ENCODE measurements at regions not wholly inside any gene's neighbourhood (a gene's known extent, or its start where the extent isn't known, plus 50 kb on each side); places are given as distances from the start of the nearest gene placed in this dataset.
A peak's percentile ranks its signal among the peaks of the same experiment; 100 is the strongest.

DNA sequence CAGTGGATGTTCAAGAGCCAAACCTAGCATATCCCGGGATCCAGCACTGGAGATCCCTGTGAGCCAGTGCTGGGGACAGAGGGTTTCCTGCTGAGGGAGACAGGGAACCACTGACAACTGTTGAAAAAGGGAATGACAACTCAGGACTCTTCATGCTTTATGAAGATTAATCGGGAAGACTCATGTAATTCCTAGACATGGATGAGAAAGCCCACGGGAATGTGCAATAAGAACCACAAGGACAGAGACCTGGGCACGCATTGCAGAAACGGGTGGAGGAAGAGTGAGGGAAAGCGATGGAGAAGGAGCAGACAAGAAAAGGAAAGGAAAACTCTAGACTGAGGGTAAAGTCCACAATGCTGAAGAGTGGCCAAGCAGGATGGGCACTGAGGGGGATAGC lies 296.0 kb downstream of the PCNX1 start:
- no peak for DNase-seq

GRCh38 chr14:71204231-71204630 lies 297.0 kb downstream of the PCNX1 start:
- DNase-seq, result no peak

DNA sequence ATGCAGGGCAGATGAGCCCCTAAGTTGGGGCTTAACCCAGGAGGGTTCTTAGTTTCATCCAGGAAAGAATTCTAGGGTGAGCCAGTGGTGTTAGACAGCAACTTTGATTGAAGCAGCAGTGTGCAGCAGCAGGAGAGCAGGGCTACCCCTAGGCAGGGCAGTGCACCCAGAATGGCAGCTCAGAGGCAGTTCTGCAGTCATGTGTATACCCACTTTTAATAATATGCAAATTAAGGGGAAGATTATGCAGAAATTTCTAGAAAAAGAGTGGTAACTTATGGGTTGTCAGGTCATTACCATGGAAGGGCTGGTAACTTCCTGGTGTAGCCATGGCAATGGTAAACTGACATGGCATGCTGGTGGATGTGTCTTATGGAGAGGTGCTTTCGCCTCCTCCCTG lies 297.5 kb downstream of the PCNX1 start:
- no peak for DNase-seq

DNA sequence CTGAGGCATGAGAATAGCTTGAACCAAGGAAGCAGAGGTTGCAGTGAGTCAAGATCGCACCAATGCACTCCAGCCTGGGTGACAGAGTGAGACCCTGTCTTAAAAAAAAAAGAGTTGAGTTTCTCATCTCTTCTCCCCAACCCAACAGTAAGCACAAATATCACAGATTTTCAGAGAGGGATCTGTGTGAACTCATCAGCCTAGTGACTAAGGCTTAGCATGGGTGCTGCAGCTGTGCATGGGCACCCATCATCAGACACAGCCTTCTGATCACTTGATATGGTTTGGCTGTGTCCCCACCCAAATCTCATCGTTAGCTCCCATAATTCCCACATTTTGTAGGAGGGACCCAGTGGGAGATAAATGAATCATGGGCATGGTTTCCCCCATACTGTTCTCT lies 298.9 kb downstream of the PCNX1 start:
- no peak for DNase-seq

DNA sequence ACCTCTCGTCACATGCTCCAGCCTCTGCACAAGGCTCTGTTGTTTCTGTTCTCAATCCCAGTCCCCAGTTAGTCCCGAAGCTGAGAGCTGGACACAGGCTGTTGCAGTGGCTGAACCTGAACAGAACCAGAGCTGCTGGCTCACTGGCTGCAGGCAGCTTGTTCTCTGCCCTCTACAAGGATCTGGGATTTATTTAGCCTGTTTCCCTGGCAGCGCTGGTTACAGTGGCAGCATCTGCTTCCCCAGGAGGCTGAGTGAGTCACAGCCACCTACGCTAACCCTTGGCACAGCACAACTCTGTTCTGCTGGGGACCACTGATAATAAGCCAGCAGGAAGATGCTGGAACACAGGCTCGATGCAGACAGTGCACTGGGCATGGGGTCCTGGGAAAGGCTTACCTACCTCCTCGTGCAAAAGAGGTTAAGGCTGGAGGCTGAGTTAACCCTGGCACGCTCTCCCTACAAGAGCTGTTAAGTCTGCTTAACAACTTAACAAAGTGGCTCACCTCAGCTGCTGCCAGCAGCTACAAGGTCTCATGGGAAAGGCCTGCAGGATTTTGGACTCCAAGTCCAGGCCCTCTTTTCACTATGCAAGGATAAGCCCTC lies 299.6 kb downstream of the PCNX1 start:
- peak in 1 of 2 experiments; percentile 19 for DNase-seq

- no peak for DNase-seq
Measured at GRCh38 chr14:71208702-71209357, 301.6 kb downstream of the PCNX1 start.

DNA sequence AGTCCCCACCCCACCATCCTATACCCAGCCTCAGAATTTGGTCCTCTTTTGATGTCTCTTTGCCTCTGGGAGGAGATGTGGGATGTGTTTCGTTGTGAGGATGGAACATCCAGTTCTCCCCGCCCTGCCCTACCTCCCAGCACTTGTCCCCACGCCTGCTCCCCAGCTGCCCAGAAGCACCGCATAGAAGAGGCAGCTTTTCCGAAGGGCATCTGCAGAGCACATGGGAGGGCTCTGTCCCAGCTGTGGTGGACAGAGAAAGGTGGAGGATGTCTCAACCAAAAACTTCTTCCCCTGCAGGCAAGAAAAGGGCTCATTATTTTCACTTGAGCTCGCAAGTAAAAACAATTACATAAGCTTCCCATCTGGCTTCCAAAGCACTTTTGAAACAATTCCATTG lies 302.6 kb downstream of the PCNX1 start:
- no peak for DNase-seq

- DNase-seq, result no peak
Measured at GRCh38 chr14:71212093-71212492, 304.8 kb downstream of the PCNX1 start.

- DNase-seq, result no peak
Measured at GRCh38 chr14:71212683-71213107, 305.4 kb downstream of the PCNX1 start.

DNA sequence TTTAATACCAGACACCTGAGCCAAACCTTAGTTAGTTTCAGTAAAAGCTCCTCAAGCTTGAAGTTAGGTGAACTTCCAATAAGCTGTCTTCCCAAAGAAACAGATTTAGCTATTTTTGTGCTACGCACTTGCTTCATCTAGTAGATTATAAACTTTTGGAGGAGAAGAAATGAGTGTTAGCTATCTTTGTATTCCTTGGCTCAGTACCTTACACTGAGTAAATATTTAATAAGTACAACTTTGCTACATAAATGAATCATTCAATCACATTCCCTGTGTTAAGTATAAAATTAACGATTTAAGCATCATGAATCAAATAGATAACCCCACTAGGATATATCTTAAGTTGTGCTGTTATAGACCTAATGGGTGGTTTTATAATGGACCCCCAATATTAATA lies 307.0 kb downstream of the PCNX1 start:
- no peak for DNase-seq

- no peak for DNase-seq
Measured at GRCh38 chr14:71220462-71220861, 313.2 kb downstream of the PCNX1 start.

DNA sequence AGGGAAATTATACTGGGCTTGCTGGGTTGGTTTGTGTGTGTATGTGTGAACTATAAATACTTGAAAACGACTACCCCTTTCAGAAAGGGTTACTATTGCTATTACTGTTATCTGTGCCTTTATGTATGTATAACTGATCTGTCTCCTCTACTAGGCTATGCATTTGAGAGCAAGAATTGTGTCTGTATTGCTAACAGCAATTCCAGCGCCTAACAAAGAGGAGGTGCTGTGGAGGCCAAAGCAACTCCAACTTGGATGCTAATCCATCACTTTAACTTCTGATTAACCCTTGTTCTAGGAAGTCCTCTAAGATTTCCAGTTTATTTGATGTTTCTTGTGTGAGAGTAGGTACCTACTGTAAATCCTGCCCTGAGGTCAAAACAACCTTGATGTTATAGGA lies 313.9 kb downstream of the PCNX1 start:
- DNase-seq, result no peak

- no peak for DNase-seq
Measured at GRCh38 chr14:71225113-71225512, 317.9 kb downstream of the PCNX1 start.

GRCh38 chr14:71228711-71229110 lies 321.5 kb downstream of the PCNX1 start:
- DNase-seq, result no peak

DNA sequence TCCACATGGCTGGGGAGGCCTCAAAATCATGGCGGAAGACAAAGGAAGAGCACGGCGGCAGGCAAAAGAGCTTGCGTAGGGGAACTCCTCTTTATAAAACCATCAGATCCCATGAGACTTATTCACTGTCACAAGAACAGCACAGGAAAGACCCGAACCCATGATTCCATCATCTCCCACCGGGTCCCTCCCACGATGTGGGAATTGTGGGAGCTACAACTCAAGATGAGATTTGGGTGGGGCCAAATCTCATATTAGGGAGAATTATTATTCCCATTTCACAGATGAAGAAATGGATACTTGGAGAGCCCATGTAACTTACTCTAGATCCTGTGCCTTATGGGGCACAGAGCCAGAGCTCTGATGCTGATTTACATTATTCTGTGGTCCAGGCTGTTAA lies 322.6 kb downstream of the PCNX1 start:
- DNase-seq, result no peak

- no peak for DNase-seq
Measured at GRCh38 chr14:71230897-71231296, 323.6 kb downstream of the PCNX1 start.

GRCh38 chr14:71231521-71232393 lies 324.5 kb downstream of the PCNX1 start:
- peak; percentile 61 to 67 for DNase-seq

- peak in 1 of 2 experiments; percentile 34 for DNase-seq
Measured at GRCh38 chr14:71232506-71232905, 325.2 kb downstream of the PCNX1 start.

DNA sequence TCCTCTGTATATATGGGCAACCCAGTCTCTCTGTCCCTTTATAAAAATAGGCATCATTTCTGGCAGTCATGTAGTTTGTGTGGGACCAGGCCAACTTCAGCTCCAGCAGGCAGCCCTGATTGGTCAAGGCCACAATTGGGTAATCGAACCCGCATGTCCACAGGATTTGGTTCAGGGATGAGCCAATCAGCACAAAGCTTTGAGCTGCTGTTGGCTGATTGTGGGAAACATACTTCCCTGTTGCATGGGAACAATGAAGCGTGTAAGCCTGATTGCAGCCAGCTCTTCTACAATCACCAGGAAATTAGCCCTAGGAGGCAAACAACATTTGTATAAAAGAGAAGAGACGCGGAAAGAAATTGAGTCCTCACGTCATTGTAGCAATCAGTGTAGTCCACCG lies 328.6 kb downstream of the PCNX1 start:
- no peak for DNase-seq

DNA sequence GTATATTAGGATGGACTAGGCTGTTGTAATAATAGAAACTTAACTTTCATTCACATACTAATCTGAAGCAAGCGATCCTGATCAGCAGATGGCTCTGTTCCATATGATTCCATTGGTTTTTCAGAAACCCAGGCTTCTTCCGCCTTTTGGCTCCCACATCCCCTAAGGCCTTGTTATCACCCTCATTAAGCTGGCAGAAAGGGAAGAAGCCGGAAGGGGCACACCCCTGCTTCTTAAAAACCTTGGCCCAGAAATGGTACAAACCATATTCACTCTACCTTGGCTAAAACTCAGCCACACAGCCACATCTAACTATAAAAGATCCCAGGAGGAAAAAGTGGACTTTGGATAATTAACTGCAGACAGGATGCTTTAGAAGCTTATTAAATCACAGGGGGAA lies 329.2 kb downstream of the PCNX1 start:
- no peak for DNase-seq

DNA sequence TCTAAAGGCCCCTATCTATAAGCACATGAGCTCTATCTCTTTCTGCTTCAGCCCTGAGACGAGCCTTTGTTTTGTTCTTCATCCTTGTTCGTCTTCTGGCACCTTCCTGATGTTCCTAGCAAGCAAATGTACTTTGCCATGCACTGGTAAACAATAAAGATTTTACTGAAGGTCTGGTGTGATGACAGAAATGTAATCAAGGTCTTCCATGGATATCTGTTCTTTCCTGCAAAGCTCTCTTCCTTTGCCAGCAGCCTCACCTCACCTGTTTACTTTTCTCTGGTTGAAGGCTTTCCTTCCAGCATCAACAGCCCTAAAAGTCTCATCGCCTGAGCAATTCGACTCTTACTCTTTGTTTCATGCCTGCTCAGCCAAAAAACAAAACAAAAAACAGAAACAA lies 330.3 kb downstream of the PCNX1 start:
- DNase-seq, result no peak

DNA sequence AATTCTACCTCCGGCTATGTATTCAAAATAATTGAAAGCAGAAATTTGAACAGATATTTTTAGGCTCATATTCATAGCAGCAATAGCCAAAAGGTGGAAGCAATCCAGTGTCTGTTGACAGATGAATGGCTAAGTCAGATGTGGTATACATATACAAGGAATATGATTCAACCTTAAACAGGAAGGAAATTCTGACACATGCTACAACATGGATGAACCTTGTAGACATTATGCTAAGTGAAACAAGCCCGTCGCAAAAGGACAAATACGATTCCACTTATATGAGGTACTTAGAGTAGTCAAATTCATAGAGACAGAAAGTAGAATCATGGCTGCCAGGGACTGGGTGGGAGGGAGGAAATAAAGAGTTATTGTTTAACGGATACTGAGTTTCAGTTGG lies 331.6 kb downstream of the PCNX1 start:
- DNase-seq, result no peak

DNA sequence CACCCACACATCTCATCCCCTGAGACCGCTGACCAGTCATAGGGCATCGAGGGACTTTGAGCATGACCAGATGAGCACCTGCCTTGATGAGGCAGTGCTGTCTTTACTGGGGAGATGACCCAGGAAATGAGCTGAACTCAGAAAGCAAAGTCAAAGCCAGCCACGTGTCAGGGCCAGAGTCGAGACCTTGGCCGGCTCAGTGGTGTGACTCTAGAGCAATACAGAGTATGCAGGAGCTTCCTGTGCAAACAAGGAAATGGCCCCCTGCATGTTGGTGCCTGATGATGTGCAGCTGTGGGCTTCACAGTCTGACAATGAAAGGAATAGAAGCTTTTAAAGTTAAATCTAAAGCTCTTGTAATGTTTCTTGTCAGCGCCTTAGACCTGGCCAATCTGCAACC lies 332.9 kb downstream of the PCNX1 start:
- no peak for DNase-seq

Data from SHP77 (cell line).